ENCODE measurements at regions not wholly inside any gene's neighbourhood (a gene's known extent, or its start where the extent isn't known, plus 50 kb on each side); places are given as distances from the start of the nearest gene placed in this dataset.

GRCh38 chr7:98518159-98518947 lies 98.7 kb upstream of the NPTX2 start:
- no peak for TF ChIP-seq CTCF (IDR thresholded peaks at IDR 0.05)
- no peak for TF ChIP-seq ZFX (IDR thresholded peaks at IDR 0.05; ENCODE audit: borderline replicate concordance)

Data from 22Rv1 (cell line).